GM23338 (cell line): ENCODE measurements at regions not wholly inside any gene's neighbourhood (a gene's known extent, or its start where the extent isn't known, plus 50 kb on each side); places are given as distances from the start of the nearest gene placed in this dataset.

Source experiments
- ATAC-seq: fragments of 200-7000 bp; cut with Tn5 transposase; 3 replicates; pipeline ENCODE4 v1.9.1; 2020
- DNase-seq: peaks from one replicate; pipeline ENCODE4 v3.0.0-alpha.2; 2015; ENCODE audit warnings: low spot score
- H2AFZ ChIP-seq: fragments of 200-600 bp; sonication (generic); 2 replicates; pipeline ENCODE4 v1.8.0; 2016; ENCODE audit warnings: antibody characterized with exemption, mild to moderate bottlenecking, moderate library complexity
- H3F3A ChIP-seq: fragments of 200-600 bp; sonication (generic); replicated peaks from 2 replicates; pipeline ENCODE4 v1.8.0; 2017; ENCODE audit warnings: antibody characterized with exemption, mixed run types, low read depth
- H3K27ac ChIP-seq: fragments of 200-600 bp; sonication (generic); 2 replicates; pipeline ENCODE4 v1.6.1; 2016; ENCODE audit warnings: low read depth
- H3K27me3 ChIP-seq: fragments of 200-600 bp; sonication (generic); 2 replicates; pipeline ENCODE4 v1.8.0; 2016; ENCODE audit warnings: mild to moderate bottlenecking, mixed run types, moderate library complexity; ENCODE audit not compliant: insufficient read depth
- H3K36me3 ChIP-seq: fragments of 200-600 bp; sonication (generic); 2 replicates; pipeline ENCODE4 v1.8.0; 2016; ENCODE audit warnings: mild to moderate bottlenecking; ENCODE audit not compliant: insufficient read depth
- H3K4me1 ChIP-seq: fragments of 200-600 bp; sonication (generic); 2 replicates; pipeline ENCODE4 v1.8.0; 2016; ENCODE audit warnings: mild to moderate bottlenecking, moderate library complexity; ENCODE audit not compliant: insufficient read depth
- H3K4me2 ChIP-seq: fragments of 200-600 bp; sonication (generic); 2 replicates; pipeline ENCODE4 v1.7.1; 2017; ENCODE audit warnings: mixed run types
- H3K4me3 ChIP-seq: fragments of 200-600 bp; sonication (generic); 2 replicates; pipeline ENCODE4 v1.6.1; 2016; ENCODE audit warnings: mixed run types
- H3K79me2 ChIP-seq: fragments of 200-600 bp; sonication (generic); replicated peaks from 2 replicates; pipeline ENCODE4 v1.8.0; 2017; ENCODE audit warnings: mild to moderate bottlenecking; ENCODE audit not compliant: insufficient read depth
- H3K9me2 ChIP-seq: fragments of 200-600 bp; sonication (generic); 2 replicates; pipeline ENCODE4 v1.8.0; 2017; ENCODE audit not compliant: insufficient read depth
- H4K20me1 ChIP-seq: fragments of 200-600 bp; sonication (generic); replicated peaks from 2 replicates; pipeline ENCODE4 v1.8.0; 2017; ENCODE audit warnings: mild to moderate bottlenecking; ENCODE audit not compliant: insufficient read depth
- H3K27ac Mint-ChIP-seq: 2 replicates; pipeline ENCODE4 v1.8.0; 2020; ENCODE audit warnings: inconsistent platforms, mild to moderate bottlenecking, moderate library complexity, mixed read lengths
- H3K27me3 Mint-ChIP-seq: 3 replicates; pipeline ENCODE4 v1.8.0; 2022; ENCODE audit warnings: low read depth, mild to moderate bottlenecking, moderate library complexity, mixed read lengths, inconsistent platforms; ENCODE audit not compliant: insufficient read depth, poor library complexity
- H3K36me3 Mint-ChIP-seq: 3 replicates; pipeline ENCODE4 v1.8.0; 2021; ENCODE audit warnings: low read depth, mild to moderate bottlenecking, inconsistent platforms, moderate library complexity, mixed read lengths
- H3K4me1 Mint-ChIP-seq: 3 replicates; pipeline ENCODE4 v1.8.0; 2020; ENCODE audit warnings: mild to moderate bottlenecking, inconsistent platforms, mixed read lengths
- H3K4me3 Mint-ChIP-seq: 3 replicates; pipeline ENCODE4 v1.8.0; 2021; ENCODE audit warnings: moderate library complexity, mild to moderate bottlenecking, inconsistent platforms, mixed read lengths
- H3K9me3 Mint-ChIP-seq: 3 replicates; pipeline ENCODE4 v1.8.0; 2020; ENCODE audit warnings: moderate library complexity, mild to moderate bottlenecking, inconsistent platforms, mixed read lengths
- CREB1 ChIP-seq: fragments of 250-450 bp; sonication (Bioruptor Pico); IDR thresholded peaks from 2 replicates; pipeline ENCODE4 v1.5.0; 2020; ENCODE audit warnings: low read depth, mild to moderate bottlenecking, moderate library complexity
- CTCF ChIP-seq, 2 experiments: fragments of 200-600 bp in 1 of 2; sonication (generic) in 1 of 2; conservative IDR thresholded peaks; 2 replicates each; pipeline versions ENCODE4 v1.5.1 to v1.6.1; 2016 to 2017; ENCODE audit warnings: antibody characterized with exemption in 2 of 2, low read depth in 2 of 2, mild to moderate bottlenecking in 2 of 2, moderate library complexity in 1 of 2
- ETS1 ChIP-seq: IDR thresholded peaks from 2 replicates; pipeline ENCODE4 v1.6.1; 2016; ENCODE audit warnings: antibody characterized with exemption
- EZH2 ChIP-seq: fragments of 200-600 bp; sonication (generic); IDR thresholded peaks from one replicate; pipeline ENCODE4 v1.8.0; 2017; ENCODE audit warnings: antibody characterized with exemption, mild to moderate bottlenecking, low read depth; ENCODE audit not compliant: unreplicated experiment
- EZH2phosphoT487 ChIP-seq: fragments of 200-600 bp; sonication (generic); IDR thresholded peaks from one replicate; pipeline ENCODE4 v1.8.1; 2018; ENCODE audit warnings: antibody characterized with exemption; ENCODE audit not compliant: unreplicated experiment
- JUNB ChIP-seq: IDR thresholded peaks from one replicate; pipeline ENCODE4 v1.6.1; 2016; ENCODE audit warnings: antibody characterized with exemption; ENCODE audit not compliant: unreplicated experiment
- NANOG ChIP-seq: IDR thresholded peaks from 2 replicates; pipeline ENCODE4 v1.6.1; 2016; ENCODE audit warnings: antibody characterized with exemption, borderline replicate concordance
- POLR2AphosphoS5 ChIP-seq: IDR thresholded peaks from 2 replicates; pipeline ENCODE4 v1.6.1; 2016; ENCODE audit warnings: antibody characterized with exemption, low read depth
- REST ChIP-seq: IDR thresholded peaks from one replicate; pipeline ENCODE4 v1.6.1; 2018; ENCODE audit warnings: antibody characterized with exemption; ENCODE audit not compliant: unreplicated experiment
- STAT1 ChIP-seq: IDR thresholded peaks from one replicate; pipeline ENCODE4 v1.6.1; 2016; ENCODE audit warnings: antibody characterized with exemption; ENCODE audit not compliant: unreplicated experiment
- ZNF114 ChIP-seq: fragments of 250-450 bp; sonication (Bioruptor Pico); IDR thresholded peaks from 2 replicates; pipeline ENCODE4 v1.5.0; 2020; ENCODE audit warnings: mild to moderate bottlenecking, moderate library complexity
- ZNF331 ChIP-seq: fragments of 250-450 bp; sonication (Bioruptor Pico); IDR thresholded peaks from 2 replicates; pipeline ENCODE4 v1.5.0; 2020; ENCODE audit warnings: low read depth, mild to moderate bottlenecking, moderate library complexity
- ZNF462 ChIP-seq: fragments of 250-450 bp; sonication (Bioruptor Pico); IDR thresholded peaks from 2 replicates; pipeline ENCODE4 v1.5.0; 2020; ENCODE audit warnings: mild to moderate bottlenecking, moderate library complexity

- Histone ChIP-seq H3K79me2 (no peaks in the 10 kb centered on the region), H2AFZ (no peak overlapping the region), H3K36me3 (no peaks in the 10 kb centered on the region), H3K4me3 (no peak overlapping the region), H3K4me2 (no peak overlapping the region), H3K27ac (no peak overlapping the region), H3F3A (no peaks in the 10 kb centered on the region), H3K9me2 (no peaks in the 10 kb centered on the region; the same call in none of the 2 replicates), H4K20me1 (no peaks in the 10 kb centered on the region), H3K27me3 (no peaks in the 10 kb centered on the region), H3K4me1 (no peaks in the 10 kb centered on the region)
- Mint-ChIP-seq H3K27me3 (peaks cover 2% of the 10 kb centered on the region), H3K27ac (no peak overlapping the region), H3K36me3 (0 out of 3 replicates have a peak, but pooled peaks cover 2% of the 10 kb centered on the region), H3K9me3 (peaks cover 7% of the 10 kb centered on the region; the same call in 1 of the 3 replicates), H3K4me3 (no peak overlapping the region), H3K4me1 (no peaks in the 10 kb centered on the region)
- no peak for ATAC-seq
- DNase-seq, result no peak
- TF ChIP-seq STAT1 (no peak), JUNB (no peak), ZNF114 (no peak), CREB1 (CRISPR knock-in tag) (no peak), NANOG (no peak), EZH2 (no peak), REST (no peak), ZNF462 (CRISPR knock-in tag) (no peak), ZNF331 (no peak), ETS1 (no peak), CTCF (conservative IDR thresholded peaks at IDR 0.05; ENCODE audit: low read depth in 2 of 2) (no peak), POLR2AphosphoS5 (no peak), EZH2phosphoT487 (no peak)
Observed at GRCh38 chr18:22525313-22525712, 107.6 kb upstream of the CTAGE1 start.
